ENCODE measurements at regions not wholly inside any gene's neighbourhood (a gene's known extent, or its start where the extent isn't known, plus 50 kb on each side); places are given as distances from the start of the nearest gene placed in this dataset.

DNA sequence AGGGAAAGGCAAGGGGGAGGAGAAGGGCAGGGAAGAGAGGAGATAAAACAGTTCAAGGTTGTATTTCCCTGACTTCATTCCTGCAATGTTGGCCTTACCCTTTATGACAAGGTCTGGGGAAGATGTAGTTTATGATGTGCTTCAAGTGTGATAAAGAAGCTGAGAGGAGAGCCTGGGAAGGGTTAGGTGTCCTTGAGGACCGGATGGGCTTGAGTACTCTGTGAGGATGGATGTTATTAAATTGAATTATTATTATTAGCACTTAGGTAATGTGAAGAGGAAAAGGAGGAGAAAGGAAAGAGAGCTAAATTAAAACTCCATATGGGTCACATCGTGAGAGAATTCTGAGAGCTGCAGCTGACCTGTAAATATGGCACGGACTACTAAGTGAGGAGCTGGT, 719.4 kb upstream of the CELF4 start:
- TF ChIP-seq, protein P1, sequence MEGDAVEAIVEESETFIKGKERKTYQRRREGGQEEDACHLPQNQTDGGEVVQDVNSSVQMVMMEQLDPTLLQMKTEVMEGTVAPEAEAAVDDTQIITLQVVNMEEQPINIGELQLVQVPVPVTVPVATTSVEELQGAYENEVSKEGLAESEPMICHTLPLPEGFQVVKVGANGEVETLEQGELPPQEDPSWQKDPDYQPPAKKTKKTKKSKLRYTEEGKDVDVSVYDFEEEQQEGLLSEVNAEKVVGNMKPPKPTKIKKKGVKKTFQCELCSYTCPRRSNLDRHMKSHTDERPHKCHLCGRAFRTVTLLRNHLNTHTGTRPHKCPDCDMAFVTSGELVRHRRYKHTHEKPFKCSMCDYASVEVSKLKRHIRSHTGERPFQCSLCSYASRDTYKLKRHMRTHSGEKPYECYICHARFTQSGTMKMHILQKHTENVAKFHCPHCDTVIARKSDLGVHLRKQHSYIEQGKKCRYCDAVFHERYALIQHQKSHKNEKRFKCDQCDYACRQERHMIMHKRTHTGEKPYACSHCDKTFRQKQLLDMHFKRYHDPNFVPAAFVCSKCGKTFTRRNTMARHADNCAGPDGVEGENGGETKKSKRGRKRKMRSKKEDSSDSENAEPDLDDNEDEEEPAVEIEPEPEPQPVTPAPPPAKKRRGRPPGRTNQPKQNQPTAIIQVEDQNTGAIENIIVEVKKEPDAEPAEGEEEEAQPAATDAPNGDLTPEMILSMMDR (conservative IDR thresholded peaks at IDR 0.05; ENCODE audit: low read length), result no peak
- TF ChIP-seq EZH2phosphoT487 (IDR thresholded peaks at IDR 0.05; ENCODE audit: borderline replicate concordance, low read depth, low read length), result no peak
